Progenitor cell of endocrine pancreas (in vitro differentiated cells): ENCODE measurements at regions not wholly inside any gene's neighbourhood (a gene's known extent, or its start where the extent isn't known, plus 50 kb on each side); places are given as distances from the start of the nearest gene placed in this dataset.

Experiments used
- DNase-seq: peaks from one replicate; pipeline ENCODE4 v3.0.0; 2021; ENCODE audit warnings: low spot score; ENCODE audit not compliant: unreplicated experiment
- H3K27ac Mint-ChIP-seq: 2 replicates; pipeline ENCODE4 v1.8.0; 2021; ENCODE audit warnings: mild to moderate bottlenecking, moderate library complexity, mixed read lengths
- H3K27me3 Mint-ChIP-seq: 2 replicates; pipeline ENCODE4 v1.8.0; 2021; ENCODE audit warnings: mixed read lengths
- H3K36me3 Mint-ChIP-seq: 2 replicates; pipeline ENCODE4 v1.8.0; 2022; ENCODE audit warnings: mixed read lengths; ENCODE audit not compliant: insufficient read depth
- H3K4me1 Mint-ChIP-seq: 2 replicates; pipeline ENCODE4 v1.8.0; 2021; ENCODE audit warnings: low read depth, mixed read lengths
- H3K4me3 Mint-ChIP-seq: 2 replicates; pipeline ENCODE4 v1.8.0; 2021; ENCODE audit warnings: low read depth, mild to moderate bottlenecking, moderate library complexity, mixed read lengths
- H3K9me3 Mint-ChIP-seq: 2 replicates; pipeline ENCODE4 v1.8.0; 2021; ENCODE audit warnings: low read depth, mixed read lengths
- TF ChIP-seq, protein P1 (sequence below): fragments of 200-600 bp; sonication (generic); IDR thresholded peaks from one replicate; pipeline ENCODE4 v1.5.0; 2021; ENCODE audit warnings: antibody characterized with exemption, mild to moderate bottlenecking; ENCODE audit not compliant: unreplicated experiment

- Mint-ChIP-seq H3K36me3 (no peaks in the 10 kb centered on the region), H3K4me1 (no peaks in the 10 kb centered on the region), H3K27me3 (no peaks in the 10 kb centered on the region), H3K9me3 (no peaks in the 10 kb centered on the region), H3K27ac (no peak overlapping the region), H3K4me3 (no peak overlapping the region)
- TF ChIP-seq, protein P1, sequence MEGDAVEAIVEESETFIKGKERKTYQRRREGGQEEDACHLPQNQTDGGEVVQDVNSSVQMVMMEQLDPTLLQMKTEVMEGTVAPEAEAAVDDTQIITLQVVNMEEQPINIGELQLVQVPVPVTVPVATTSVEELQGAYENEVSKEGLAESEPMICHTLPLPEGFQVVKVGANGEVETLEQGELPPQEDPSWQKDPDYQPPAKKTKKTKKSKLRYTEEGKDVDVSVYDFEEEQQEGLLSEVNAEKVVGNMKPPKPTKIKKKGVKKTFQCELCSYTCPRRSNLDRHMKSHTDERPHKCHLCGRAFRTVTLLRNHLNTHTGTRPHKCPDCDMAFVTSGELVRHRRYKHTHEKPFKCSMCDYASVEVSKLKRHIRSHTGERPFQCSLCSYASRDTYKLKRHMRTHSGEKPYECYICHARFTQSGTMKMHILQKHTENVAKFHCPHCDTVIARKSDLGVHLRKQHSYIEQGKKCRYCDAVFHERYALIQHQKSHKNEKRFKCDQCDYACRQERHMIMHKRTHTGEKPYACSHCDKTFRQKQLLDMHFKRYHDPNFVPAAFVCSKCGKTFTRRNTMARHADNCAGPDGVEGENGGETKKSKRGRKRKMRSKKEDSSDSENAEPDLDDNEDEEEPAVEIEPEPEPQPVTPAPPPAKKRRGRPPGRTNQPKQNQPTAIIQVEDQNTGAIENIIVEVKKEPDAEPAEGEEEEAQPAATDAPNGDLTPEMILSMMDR, result no peak
- no peak for DNase-seq
These were observed 188.9 kb upstream of the HDAC9 start for GRCh38 chr7:18306696-18307095.

DNA sequence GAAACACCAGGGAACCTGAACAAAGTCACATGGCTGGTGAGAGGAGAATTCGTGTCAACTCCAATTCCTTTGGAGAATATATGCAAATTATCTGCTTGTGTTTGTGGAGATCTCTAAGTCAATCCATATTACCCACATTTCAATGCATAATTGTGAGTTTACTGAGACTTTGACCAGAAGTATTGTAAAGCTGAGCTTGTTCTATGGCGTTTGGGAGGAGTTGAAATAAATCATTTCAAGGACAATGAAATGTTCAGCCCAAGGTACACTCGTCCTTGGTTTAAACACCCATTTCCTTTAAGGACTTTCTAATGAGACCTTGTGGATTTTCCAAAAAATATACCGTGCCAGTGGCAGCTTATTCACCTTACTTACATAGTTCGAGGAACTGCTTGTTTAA, 186.6 kb upstream of the HDAC9 start:
- Mint-ChIP-seq H3K27ac (no peak overlapping the region), H3K4me3 (no peak overlapping the region), H3K9me3 (no peaks in the 10 kb centered on the region), H3K27me3 (no peaks in the 10 kb centered on the region), H3K4me1 (no peaks in the 10 kb centered on the region), H3K36me3 (no peaks in the 10 kb centered on the region)
- TF ChIP-seq, protein P1, result no peak
- DNase-seq, result no peak

- Mint-ChIP-seq H3K27ac (no peak overlapping the region), H3K27me3 (no peaks in the 10 kb centered on the region), H3K36me3 (no peaks in the 10 kb centered on the region), H3K4me1 (peaks cover 1% of the 10 kb centered on the region), H3K9me3 (no peaks in the 10 kb centered on the region), H3K4me3 (no peak overlapping the region)
- TF ChIP-seq, protein P1, result no peak
- no peak for DNase-seq
These were observed 183.1 kb upstream of the HDAC9 start for GRCh38 chr7:18312482-18312881.

- Mint-ChIP-seq H3K27ac (no peak overlapping the region), H3K4me1 (peaks cover 3% of the 10 kb centered on the region), H3K36me3 (no peaks in the 10 kb centered on the region), H3K27me3 (no peaks in the 10 kb centered on the region), H3K4me3 (no peak overlapping the region), H3K9me3 (no peaks in the 10 kb centered on the region)
- DNase-seq, result no peak
- TF ChIP-seq, protein P1, result no peak
These were observed 181.6 kb upstream of the HDAC9 start for GRCh38 chr7:18313965-18314364.

DNA sequence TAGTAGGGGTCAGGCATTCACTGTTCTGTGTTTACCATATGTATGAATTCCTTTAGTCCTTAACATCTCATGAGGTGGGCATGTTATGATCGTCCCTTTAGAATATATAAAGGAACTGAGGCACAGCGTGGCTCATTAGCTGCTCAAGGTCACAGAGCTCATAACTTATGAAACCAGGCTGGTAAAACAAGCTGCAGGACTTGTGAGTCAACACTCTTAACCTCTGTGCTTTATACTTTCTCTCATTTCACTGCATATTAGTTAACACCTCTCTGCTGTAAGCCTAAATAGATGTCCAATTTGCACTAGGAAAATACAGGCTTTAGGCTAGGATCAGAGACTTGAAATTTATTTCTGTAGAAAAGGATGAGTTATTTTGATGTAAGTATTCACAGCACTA, 180.3 kb upstream of the HDAC9 start:
- Mint-ChIP-seq H3K27me3 (no peaks in the 10 kb centered on the region), H3K4me3 (no peak overlapping the region), H3K4me1 (peaks cover 3% of the 10 kb centered on the region), H3K9me3 (no peaks in the 10 kb centered on the region), H3K27ac (no peak overlapping the region), H3K36me3 (no peaks in the 10 kb centered on the region)
- TF ChIP-seq, protein P1, result no peak
- no peak for DNase-seq

DNA sequence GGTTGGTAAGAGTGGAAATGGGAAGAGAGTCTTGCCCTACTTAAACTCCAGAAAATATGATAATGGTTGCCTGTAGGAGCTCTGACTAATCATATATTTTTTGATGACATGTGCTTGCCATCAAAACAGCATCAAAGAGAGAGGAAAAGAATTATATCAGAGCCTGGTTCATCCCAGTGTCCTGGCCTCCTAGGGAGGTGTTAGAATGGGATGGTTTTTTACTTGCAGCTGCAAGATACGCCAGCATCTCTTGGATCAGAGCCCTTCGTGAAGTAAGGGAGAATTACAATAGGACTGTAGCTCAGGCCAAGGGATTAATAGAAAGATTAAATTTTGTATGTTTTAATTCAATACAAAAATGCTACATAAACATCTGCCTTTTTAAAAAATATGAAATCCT, 177.6 kb upstream of the HDAC9 start:
- Mint-ChIP-seq H3K27ac (no peak overlapping the region), H3K4me3 (no peak overlapping the region), H3K9me3 (no peaks in the 10 kb centered on the region), H3K4me1 (peaks cover 3% of the 10 kb centered on the region), H3K36me3 (no peaks in the 10 kb centered on the region), H3K27me3 (no peaks in the 10 kb centered on the region)
- TF ChIP-seq, protein P1, result no peak
- no peak for DNase-seq
